Small intestine (tissue), 7 donors: ENCODE measurements at regions not wholly inside any gene's neighbourhood (a gene's known extent, or its start where the extent isn't known, plus 50 kb on each side); places are given as distances from the start of the nearest gene placed in this dataset.

ENCODE experiments used
- DNase-seq, 2 donors: peaks; one replicate each; pipeline versions ENCODE4 v3.0.0 to v3.0.0-alpha.2; 2013
- FAIRE-seq: peaks from 2 replicates; lab custom pipeline; 2012; peaks lifted over from hg19 to GRCh38; lab: Jason Lieb, UNC
- H3K27ac ChIP-seq, 3 donors: one replicate each; pipeline ENCODE4 v1.5.1; 2013; ENCODE audit warnings: low read length in 2 of 3, mild to moderate bottlenecking in 2 of 3, control low read depth in 1 of 3, inconsistent platforms in 1 of 3, low read depth in 1 of 3, moderate library complexity in 1 of 3
- H3K27me3 ChIP-seq, 3 donors: one replicate each; pipeline ENCODE4 v1.6.1; 2013; ENCODE audit warnings: low read length in 3 of 3, inconsistent platforms in 1 of 3; ENCODE audit not compliant: control insufficient read depth in 3 of 3, insufficient read depth in 3 of 3
- H3K36me3 ChIP-seq, 3 donors: one replicate each; pipeline ENCODE4 v1.6.1; 2013; ENCODE audit warnings: low read length in 3 of 3, inconsistent platforms in 1 of 3, low read depth in 1 of 3, mild to moderate bottlenecking in 1 of 3, moderate library complexity in 1 of 3; ENCODE audit not compliant: control insufficient read depth in 3 of 3, insufficient read depth in 2 of 3
- H3K4me1 ChIP-seq, 3 donors: one replicate each; pipeline ENCODE4 v1.6.1; 2013; ENCODE audit warnings: low read length in 2 of 3, inconsistent platforms in 1 of 3, low read depth in 1 of 3, mild to moderate bottlenecking in 1 of 3, moderate library complexity in 1 of 3; ENCODE audit not compliant: control insufficient read depth in 3 of 3, insufficient read depth in 2 of 3
- H3K4me3 ChIP-seq, 3 donors: one replicate each; pipeline ENCODE4 v1.5.1; 2013; ENCODE audit warnings: low read length in 3 of 3, control low read depth in 1 of 3, inconsistent platforms in 1 of 3, low read depth in 1 of 3, mild to moderate bottlenecking in 1 of 3, moderate library complexity in 1 of 3
- H3K9me3 ChIP-seq, 2 donors: one replicate each; pipeline ENCODE4 v1.6.1; 2013; ENCODE audit warnings: low read depth in 1 of 2, low read length in 1 of 2; ENCODE audit not compliant: control insufficient read depth in 2 of 2, insufficient read depth in 1 of 2
- WGBS, 3 donors: extraction: QIAGEN DNeasy Blood & Tissue Kit; methylation state at CpG; one replicate each; pipeline ENCODE4 v1.1.7; 2013; 5-methylcytosine and 5-hydroxymethylcytosine counted together
- donor health status: healthy with polysubstance abuse.
- donor health status: control.
- donor health status: control.
- donor health status: Bipolar disorder and iron deficiency.
- donor health status: healthy.

- H3K27ac ChIP-seq = no peak overlapping the region
- FAIRE-seq (no peak), DNase-seq (no peak)
- H3K4me1 ChIP-seq = no peaks in the 10 kb centered on the region
- 69 to 84% (median 78%) methylated on average over 4 of the region's 4 CpGs for WGBS, 3 donors
- no peaks in the 10 kb centered on the region for H3K9me3 ChIP-seq
- H3K4me3 ChIP-seq = no peak overlapping the region
- no peaks in the 10 kb centered on the region for H3K36me3 ChIP-seq
- H3K27me3 ChIP-seq = no peaks in the 10 kb centered on the region
Measured at GRCh38 chr20:11120431-11120830, 446.6 kb upstream of the JAG1 start.

GRCh38 chr20:11124849-11125505, 451.2 kb upstream of the JAG1 start:
- DNase-seq = no peak
- H3K27me3 ChIP-seq = no peaks in the 10 kb centered on the region
- no peak overlapping the region for H3K27ac ChIP-seq
- no peak overlapping the region for H3K4me3 ChIP-seq
- no peak for FAIRE-seq
- H3K36me3 ChIP-seq = no peaks in the 10 kb centered on the region
- 44 to 66% (median 60%) methylated on average over 2 of the region's 2 CpGs for WGBS, 3 donors
- H3K4me1 ChIP-seq = no peaks in the 10 kb centered on the region
- H3K9me3 ChIP-seq = no peaks in the 10 kb centered on the region

- DNase-seq (no peak), FAIRE-seq (no peak)
- Histone ChIP-seq H3K27ac (no peak overlapping the region), H3K9me3 (no peaks in the 10 kb centered on the region), H3K4me3 (no peak overlapping the region), H3K4me1 (no peaks in the 10 kb centered on the region), H3K27me3 (no peaks in the 10 kb centered on the region), H3K36me3 (no peaks in the 10 kb centered on the region)
- 55 to 59% (median 56%) methylated on average over 3 of the region's 3 CpGs for WGBS, 3 donors
Measured at GRCh38 chr20:11128220-11128718, 454.5 kb upstream of the JAG1 start.

GRCh38 chr20:11128721-11129120, 454.9 kb upstream of the JAG1 start:
- Histone ChIP-seq H3K4me3 (no peak overlapping the region), H3K36me3 (no peaks in the 10 kb centered on the region), H3K27me3 (no peaks in the 10 kb centered on the region), H3K27ac (no peak overlapping the region), H3K9me3 (no peaks in the 10 kb centered on the region), H3K4me1 (no peaks in the 10 kb centered on the region)
- FAIRE-seq (no peak), DNase-seq (no peak)
- 68 to 82% (median 77%) methylated on average over 1 of the region's 1 CpG for WGBS, 3 donors

- Histone ChIP-seq H3K4me1 (no peaks in the 10 kb centered on the region), H3K36me3 (no peaks in the 10 kb centered on the region), H3K9me3 (no peaks in the 10 kb centered on the region), H3K27ac (no peak overlapping the region), H3K27me3 (no peaks in the 10 kb centered on the region), H3K4me3 (no peak overlapping the region)
- FAIRE-seq (no peak), DNase-seq (no peak)
- 91 to 100% (median 93%) methylated on average over 1 of the region's 1 CpG for WGBS, 3 donors
Measured at GRCh38 chr20:11130554-11131166, 456.9 kb upstream of the JAG1 start.

- H3K27ac ChIP-seq = no peak overlapping the region
- 60 to 71% (median 67%) methylated on average over 3 of the region's 3 CpGs for WGBS, 3 donors
- DNase-seq = no peak
- no peaks in the 10 kb centered on the region for H3K9me3 ChIP-seq
- H3K4me3 ChIP-seq = no peak overlapping the region
- no peak for FAIRE-seq
- H3K36me3 ChIP-seq = no peaks in the 10 kb centered on the region
- no peaks in the 10 kb centered on the region for H3K27me3 ChIP-seq
- no peaks in the 10 kb centered on the region for H3K4me1 ChIP-seq
Measured at GRCh38 chr20:11132819-11133415, 459.1 kb upstream of the JAG1 start.

- Histone ChIP-seq H3K36me3 (no peaks in the 10 kb centered on the region), H3K4me1 (no peaks in the 10 kb centered on the region), H3K27me3 (no peaks in the 10 kb centered on the region), H3K9me3 (no peaks in the 10 kb centered on the region), H3K4me3 (no peak overlapping the region), H3K27ac (no peak overlapping the region)
- DNase-seq = no peak
- FAIRE-seq = no peak
Measured at GRCh38 chr20:11136691-11137090, 462.9 kb upstream of the JAG1 start.

- no peaks in the 10 kb centered on the region for H3K9me3 ChIP-seq
- no peaks in the 10 kb centered on the region for H3K27me3 ChIP-seq
- no peak overlapping the region for H3K4me3 ChIP-seq
- H3K4me1 ChIP-seq = no peaks in the 10 kb centered on the region
- no peak overlapping the region for H3K27ac ChIP-seq
- 74 to 90% (median 83%) methylated on average over 3 of the region's 3 CpGs for WGBS, 3 donors
- no peak for FAIRE-seq
- DNase-seq = no peak
- H3K36me3 ChIP-seq = no peaks in the 10 kb centered on the region
Measured at GRCh38 chr20:11137688-11138087, 463.9 kb upstream of the JAG1 start.
